ENCODE measurements at regions not wholly inside any gene's neighbourhood (a gene's known extent, or its start where the extent isn't known, plus 50 kb on each side); places are given as distances from the start of the nearest gene placed in this dataset.

GRCh38 chr7:134029-134428, 58.3 kb upstream of the FAM20C start:
- Histone ChIP-seq H3K9ac (no peak overlapping the region), H3K36me3 (replicated peaks in 1 of 2; ENCODE audit: control insufficient read depth in 1 of 2, insufficient read depth in 2 of 2, low read length in 1 of 2) (no peaks in the 10 kb centered on the region), H2AFZ (ENCODE audit: low read depth) (no peak overlapping the region), H3K4me1 (ENCODE audit: control insufficient read depth in 1 of 2, insufficient read depth in 2 of 2, low read depth in 1 of 2, low read length in 1 of 2) (no peaks in the 10 kb centered on the region; a peak in 1 of 4 replicates), H3K4me3 (ENCODE audit: low read depth in 2 of 2, low read length in 1 of 2) (no peak overlapping the region), H3K79me2 (ENCODE audit: insufficient read depth) (no peaks in the 10 kb centered on the region), H3K4me2 (no peak overlapping the region), H3K27ac (ENCODE audit: low read depth in 2 of 2, low read length in 1 of 2) (no peak overlapping the region), H3K27me3 (ENCODE audit: insufficient read depth) (peaks cover 12% of the 10 kb centered on the region), H4K20me1 (ENCODE audit: insufficient read depth) (no peaks in the 10 kb centered on the region), H3K9me3 (no peaks in the 10 kb centered on the region), H3F3A (replicated peaks; ENCODE audit: insufficient read depth) (no peaks in the 10 kb centered on the region), H3K9me2 (no peaks in the 10 kb centered on the region)
- CTCF ChIA-PET, result interaction anchor here (1.6 to 1.7 kb wide), 2 partner anchors 9 to 133 kb away, joined by 3 to 4 read pairs; no protein-coding TSS in a partner anchor
- TF ChIP-seq CTCF (IDR thresholded peaks at IDR 0.05) (no peak), SIN3A (IDR thresholded peaks at IDR 0.05; ENCODE audit: borderline replicate concordance, low read depth, low read length) (no peak), USF2 (IDR thresholded peaks at IDR 0.05; ENCODE audit: borderline replicate concordance, low read depth, low read length) (no peak), MAX (IDR thresholded peaks at IDR 0.05; ENCODE audit: low read depth) (no peak), TEAD4 (IDR thresholded peaks at IDR 0.05; ENCODE audit: borderline replicate concordance, insufficient read depth) (no peak), JUND (IDR thresholded peaks at IDR 0.05) (no peak), YY1 (IDR thresholded peaks at IDR 0.05; ENCODE audit: low read depth) (no peak), FOXM1 (IDR thresholded peaks at IDR 0.05; ENCODE audit: low read depth) (no peak), TCF12 (IDR thresholded peaks at IDR 0.05) (no peak), EZH2phosphoT487 (IDR thresholded peaks at IDR 0.05; ENCODE audit: borderline replicate concordance, low read depth) (no peak), ZBTB33 (IDR thresholded peaks at IDR 0.05; ENCODE audit: borderline replicate concordance, low read depth) (no peak), RXRA (IDR thresholded peaks at IDR 0.05; ENCODE audit: borderline replicate concordance, low read depth) (no peak), GATA2 (CRISPR knock-in tag; IDR thresholded peaks at IDR 0.05) (no peak), FOSL2 (IDR thresholded peaks at IDR 0.05; ENCODE audit: borderline replicate concordance, low read depth) (no peak), RAD21 (IDR thresholded peaks at IDR 0.05; ENCODE audit: low read length) (no peak), REST (IDR thresholded peaks at IDR 0.05; ENCODE audit: low read depth, low read length) (no peak), EP300 (IDR thresholded peaks at IDR 0.05; ENCODE audit: borderline replicate concordance in 1 of 2, low read depth in 1 of 2, low read length in 1 of 2) (no peak), RCOR1 (IDR thresholded peaks at IDR 0.05; ENCODE audit: low read length) (no peak), FOXJ3 (CRISPR knock-in tag; IDR thresholded peaks at IDR 0.05) (no peak), RFX5 (IDR thresholded peaks at IDR 0.05; ENCODE audit: low read length) (no peak)
- POLR2A ChIA-PET, result no interaction called here
- no peak for DNase-seq
- 79% methylated on average over 15 of the region's 15 CpGs for WGBS (ENCODE audit: low lambda C conversion rate)
